HG03159 (cell line): ENCODE measurements at regions not wholly inside any gene's neighbourhood (a gene's known extent, or its start where the extent isn't known, plus 50 kb on each side); places are given as distances from the start of the nearest gene placed in this dataset.

Experiments used
- ATAC-seq: cut with Tn5 transposase; IDR thresholded peaks from one replicate; pipeline ENCODE4 v1.9.1; 2021; ENCODE audit warnings: mild to moderate bottlenecking, moderate library complexity; ENCODE audit not compliant: unreplicated experiment

DNA sequence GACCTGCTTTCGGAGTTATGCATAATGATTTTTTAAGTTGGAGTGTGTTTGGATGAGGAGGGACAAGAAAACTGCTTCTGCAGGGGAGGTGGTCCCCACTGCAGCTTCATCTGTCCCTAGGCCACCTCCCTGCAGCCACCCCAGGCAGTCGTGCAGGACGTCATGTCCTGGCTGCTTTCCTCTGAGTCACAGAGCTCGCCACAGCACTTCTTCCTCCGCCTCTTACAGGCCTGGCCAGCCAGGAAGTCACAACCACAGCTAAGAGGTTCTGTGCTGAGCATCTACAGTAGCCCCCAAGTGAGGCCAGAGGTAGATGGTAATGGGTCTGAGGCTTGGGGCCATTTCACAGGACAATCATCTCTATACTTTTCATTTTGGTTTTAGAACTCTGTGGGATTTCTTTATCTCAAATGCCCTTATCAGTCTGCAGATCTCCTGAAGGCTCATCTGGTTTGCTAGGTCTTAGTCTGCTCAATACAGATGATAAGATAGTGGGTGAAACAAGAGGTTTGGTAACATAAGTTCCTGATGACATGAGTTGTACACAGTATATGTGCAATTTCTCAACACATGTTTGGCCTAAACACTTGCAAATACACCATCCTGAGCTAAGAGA, 106.4 kb downstream of the ARF6 start:
- ATAC-seq = peak; percentile 53

DNA sequence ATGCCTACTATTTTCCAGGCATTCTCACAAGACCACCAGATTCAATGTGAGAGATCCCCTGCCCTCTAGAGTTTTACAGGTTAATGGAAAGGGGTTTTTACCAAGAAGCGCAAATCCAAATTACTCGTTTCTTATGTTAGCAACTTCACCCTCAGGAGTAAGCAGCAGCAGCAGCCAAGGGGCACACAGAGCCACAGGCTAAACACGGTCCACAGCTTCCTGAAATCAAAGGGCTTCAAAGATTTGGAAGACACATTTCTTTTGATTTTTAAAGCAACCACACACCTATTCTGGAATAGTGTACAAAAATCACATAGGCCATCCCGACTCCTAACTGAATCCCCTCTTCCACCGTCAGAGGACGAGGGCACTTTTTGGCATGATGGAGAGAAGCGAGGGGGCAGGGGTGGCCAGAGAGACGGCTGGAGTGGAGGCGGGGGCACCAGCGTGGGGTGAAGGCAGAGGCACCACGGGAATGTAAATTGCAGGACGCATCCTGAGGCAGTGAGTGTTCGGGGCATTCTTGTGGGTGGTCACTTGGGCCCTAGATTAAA, 107.0 kb downstream of the ARF6 start:
- no peak for ATAC-seq

DNA sequence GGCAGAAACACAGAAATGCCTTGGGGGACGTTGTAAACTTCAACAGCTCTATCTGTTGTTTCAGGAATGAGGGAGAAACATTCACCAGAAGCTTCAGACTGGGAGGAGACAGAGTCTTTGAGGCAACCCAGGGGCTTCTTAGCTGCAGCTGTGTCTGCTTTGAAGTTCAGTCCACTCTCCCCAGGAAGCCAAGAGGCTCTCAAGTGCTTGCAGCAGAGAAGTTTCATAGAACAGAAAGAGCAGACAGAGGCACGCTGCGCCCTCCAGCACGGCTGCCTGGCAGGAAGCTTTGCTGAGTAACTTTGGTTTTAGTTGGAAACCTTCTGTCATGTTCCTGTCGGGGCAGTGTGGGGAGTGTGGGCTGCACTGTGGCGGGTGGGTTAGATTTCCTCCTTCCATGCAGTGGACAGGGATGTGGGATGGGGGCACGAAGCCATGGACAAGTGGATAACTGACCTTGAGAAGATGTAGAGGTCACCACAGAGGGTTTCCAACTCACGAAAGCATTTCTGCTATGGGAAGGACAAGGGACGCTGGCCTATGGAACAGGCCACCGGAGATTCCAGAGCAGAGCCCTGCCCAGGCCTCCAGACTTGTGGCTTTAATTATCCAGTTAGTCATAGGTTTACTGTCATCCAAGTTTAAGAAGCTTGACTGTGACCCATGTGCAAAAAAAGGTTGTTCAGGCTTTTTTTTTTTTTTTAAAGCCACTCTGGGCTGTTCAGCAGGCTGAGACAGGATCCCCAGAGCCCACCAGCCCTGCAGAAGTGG, 107.7 kb downstream of the ARF6 start:
- ATAC-seq = no peak

DNA sequence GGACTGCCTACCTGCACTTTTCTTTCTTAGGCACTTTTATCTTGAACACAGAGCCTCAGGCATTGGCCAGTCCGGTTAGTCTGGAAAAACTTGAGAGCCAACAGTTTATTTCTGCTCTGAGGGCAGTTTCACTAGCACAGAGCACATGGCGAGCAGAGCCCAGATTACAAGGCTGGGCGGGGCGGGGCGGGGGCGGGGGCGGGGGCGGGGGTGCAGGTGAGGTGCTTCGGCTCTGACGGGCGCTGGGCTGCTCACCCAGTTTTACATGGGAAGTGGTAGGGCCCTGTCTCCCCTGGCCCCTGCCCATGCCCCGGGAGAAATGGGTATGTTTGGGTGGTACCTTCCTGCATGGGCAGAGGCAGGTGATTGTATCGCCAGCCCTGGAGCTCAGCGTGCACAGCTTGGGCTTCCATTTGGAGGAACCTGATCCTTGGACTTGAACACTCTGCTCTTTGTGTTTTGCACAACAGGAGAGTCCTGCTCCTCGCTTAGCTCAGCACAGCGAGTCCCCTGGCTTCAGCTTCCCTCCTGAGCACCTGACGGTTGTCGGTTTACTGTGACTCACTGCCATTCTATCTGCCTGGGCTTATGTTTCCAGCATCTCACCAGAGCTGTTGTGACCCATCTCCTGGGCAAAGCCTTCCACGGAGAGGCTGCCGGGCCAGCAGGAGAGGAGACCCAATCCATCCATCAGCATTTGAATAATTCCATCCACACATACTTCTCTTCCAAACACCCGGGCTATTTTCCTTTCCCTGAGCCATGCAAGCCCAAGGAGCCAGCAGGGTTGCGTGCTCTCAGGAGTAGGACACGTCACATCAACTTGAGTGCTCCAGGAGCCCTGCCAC, 108.5 kb downstream of the ARF6 start:
- ATAC-seq = peak; percentile 31

DNA sequence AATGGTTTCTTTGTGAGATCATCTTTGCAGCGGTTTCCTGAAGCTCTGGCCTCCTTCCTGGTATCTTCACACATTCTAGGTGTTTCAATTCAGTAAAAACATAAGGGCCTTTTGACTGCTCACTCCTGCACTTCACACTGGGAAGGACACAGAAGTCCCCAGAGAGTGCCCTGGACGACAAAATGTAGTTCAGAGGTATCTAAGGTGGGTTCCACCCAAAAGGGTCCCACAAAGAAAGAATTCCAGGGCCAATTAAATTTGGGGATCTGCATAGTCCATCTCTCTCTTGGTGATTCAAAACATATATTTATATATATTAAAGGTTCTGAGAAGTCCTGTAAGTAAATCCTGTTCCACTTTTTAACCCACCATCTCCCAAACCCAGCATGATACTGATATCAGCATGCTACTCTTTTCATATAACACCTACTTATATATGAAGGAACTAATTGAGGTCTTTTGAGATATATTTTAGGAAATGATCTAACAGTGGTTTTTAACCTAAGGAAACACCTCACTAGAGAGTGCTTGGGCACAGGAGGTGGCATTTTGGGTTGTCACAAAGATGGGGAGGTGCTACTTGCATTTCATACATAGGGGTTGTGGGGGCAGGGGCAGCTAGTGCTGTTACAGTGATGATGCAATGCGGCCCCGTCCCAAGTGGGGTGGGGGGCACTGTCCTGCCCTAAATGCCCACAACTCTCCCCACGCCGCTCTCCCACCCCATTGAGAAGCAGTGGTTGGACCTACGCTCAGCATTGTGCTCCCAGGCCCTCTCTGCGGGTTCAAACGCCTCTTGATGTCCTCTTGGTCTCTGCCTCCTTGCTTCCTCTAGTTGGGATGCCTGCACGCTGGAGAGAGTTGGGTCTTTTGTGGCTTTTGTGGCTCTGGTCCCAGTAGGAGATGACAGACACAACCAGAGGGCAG, 109.4 kb downstream of the ARF6 start:
- no peak for ATAC-seq

DNA sequence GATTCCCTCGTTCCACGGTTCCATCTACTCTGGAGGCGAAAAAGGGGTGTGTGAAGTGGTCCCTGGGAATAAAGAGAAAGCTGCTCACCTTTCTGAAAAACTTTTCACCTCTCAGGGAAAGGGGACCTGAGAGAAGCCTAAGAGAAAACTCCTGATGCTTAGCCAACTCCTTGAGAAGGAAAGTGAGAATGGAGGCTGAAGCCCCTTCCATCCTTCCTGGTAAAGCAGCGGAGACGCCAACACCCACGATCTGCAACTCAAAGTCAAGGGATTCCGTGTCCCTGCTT, 110.0 kb downstream of the ARF6 start:
- ATAC-seq = no peak

DNA sequence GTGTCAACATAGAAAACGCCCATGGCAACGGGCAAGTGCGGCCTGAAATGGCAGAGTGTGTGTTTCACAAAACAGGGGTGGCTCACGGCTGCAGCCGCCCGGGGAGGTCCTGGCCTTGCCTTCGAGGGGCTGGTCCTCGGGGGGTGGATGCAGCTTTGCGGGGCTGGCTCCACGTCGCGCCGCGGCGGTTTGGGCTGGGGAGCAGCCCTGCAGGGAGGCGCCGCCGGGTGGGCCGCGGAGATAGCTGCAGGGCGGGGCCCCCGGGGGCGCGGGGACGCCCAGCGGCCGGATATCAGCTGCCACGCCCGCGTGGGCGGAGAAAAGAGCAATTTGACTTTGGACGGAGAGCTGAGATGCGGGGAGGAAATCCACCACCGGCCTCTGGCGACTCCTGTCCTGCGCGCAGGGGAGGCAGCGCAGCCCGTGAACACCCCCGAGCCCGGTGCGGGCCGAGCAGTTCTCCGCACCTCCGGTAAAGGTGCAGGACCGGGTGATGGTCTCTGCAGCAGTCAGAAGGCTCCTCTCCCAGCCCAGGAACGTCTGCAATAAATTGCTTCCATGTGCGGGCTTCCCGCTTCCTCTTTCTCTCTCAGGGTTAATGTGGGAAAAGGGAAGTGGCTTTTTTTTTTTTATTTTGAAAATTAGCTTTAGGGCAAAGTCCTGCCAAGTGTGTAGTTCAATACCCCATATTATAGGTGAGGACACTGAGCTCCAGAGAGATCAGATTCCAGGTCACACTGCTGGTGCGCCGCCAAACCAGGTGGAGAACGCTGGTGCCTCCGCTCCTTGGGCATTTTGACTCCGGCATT, 110.5 kb downstream of the ARF6 start:
- peak; percentile 33 for ATAC-seq

DNA sequence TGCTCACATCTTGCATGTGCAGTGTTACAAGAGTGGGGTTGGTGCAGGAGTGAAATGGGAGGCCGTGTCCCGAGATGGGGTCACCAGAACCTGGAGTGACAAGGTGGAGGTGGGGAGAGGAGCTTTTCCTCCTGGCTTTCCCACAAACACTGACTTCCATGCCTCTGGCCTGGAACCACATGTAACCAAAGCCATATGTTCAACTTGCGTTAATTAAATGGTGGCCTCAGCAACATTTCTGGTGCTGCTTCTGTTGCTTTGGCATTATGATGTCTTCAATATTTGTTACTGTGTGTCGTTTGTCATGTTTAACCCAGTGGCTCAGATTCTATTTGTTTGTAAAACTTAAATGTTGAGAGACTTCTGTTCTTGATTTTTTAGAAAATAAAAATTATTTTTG, 110.2 kb downstream of the VCPKMT start:
- ATAC-seq = no peak

DNA sequence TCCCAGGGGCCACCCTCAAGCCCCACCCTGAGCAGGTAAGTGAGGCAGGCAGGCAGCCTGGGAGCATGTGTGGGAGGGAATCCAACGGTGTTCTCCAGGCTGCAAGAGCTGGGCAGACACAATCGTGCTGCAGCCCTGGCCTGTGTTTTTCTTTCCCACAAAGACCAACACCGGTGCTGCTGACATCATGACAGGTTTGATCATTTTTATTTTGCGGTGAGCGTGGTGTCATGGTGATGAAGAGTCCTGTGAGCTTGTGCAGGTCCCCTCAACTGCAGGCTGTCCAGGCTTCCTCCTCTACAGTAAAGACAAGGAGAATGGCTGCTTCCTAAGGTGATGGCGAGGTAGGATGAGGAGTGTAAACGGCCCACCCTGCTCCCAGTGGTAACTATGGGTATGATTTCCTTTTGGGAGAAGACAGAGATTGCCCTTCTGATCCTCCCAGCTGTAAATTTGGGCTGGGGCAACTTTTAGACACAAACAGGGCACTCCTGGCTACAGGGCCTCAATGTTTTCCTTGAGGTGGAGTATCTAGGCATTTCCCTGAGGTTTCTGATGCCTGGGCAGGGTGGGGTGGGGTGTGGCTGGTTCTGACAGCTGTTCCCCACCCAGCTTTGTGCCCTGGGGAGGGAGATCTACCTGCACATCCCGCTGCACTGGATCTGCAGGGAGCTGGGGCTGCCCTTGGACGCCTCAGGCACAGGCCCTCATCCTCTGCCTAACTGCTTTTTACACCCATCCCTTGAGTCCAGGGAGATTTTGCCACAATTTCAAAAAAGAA, 109.1 kb downstream of the VCPKMT start:
- no peak for ATAC-seq

DNA sequence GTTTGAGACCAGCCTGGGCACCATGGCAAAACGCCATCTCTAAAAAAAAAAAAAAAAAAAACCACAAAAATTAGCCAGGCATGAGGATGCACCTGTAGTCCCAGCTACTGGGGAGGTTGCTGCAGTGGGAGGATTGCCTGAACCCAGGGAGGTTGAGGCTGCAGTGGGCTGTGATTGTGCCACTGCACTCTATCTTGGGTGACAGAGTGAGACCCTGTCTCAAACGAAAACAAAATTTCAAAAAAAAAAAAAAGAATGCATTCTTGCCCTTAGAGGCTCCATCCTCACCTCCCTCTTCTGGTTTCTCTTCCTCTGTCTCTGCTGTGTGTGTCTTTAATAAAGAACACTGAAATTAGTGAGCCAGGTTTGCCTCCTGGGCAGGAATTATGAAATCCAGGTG, 107.8 kb downstream of the VCPKMT start:
- no peak for ATAC-seq

DNA sequence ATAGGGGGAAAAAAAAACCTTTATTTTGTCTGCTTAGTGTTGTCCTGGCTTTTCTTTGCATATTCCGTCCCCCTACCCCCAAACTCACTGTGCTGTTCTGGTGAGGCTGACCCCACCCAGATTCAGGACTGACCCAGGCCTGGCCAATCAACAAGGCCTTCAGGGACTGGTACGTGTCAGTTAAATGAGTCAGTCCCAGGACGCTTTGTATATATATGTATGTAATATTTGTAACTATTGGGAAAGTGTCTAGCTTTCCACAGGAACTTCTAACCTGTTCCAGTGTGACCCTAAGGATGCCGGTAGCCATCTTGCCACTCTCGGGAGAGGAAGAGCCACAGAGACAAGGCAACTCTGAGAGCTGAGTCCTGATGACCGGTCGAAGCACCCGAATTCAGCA, 107.4 kb downstream of the VCPKMT start:
- ATAC-seq = no peak

DNA sequence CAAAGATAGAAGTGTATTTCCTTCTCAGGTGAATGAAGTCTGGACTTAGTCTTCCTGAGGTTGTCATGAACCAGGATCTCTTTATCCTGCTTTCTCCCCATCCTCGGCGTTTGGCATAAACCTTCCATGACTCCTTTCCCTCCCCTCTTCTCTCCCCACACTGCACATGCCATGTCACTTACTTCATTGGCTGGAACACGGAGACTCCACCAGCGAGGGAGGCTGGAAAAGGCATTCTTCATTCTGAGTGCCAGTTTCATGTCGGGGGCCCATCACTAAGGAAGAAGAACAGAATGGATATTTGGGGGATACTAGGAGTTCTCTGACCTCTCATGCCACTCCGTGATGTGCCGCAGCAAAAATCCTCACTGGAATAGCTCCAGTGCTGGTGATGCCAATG, 105.6 kb downstream of the VCPKMT start:
- ATAC-seq = no peak

DNA sequence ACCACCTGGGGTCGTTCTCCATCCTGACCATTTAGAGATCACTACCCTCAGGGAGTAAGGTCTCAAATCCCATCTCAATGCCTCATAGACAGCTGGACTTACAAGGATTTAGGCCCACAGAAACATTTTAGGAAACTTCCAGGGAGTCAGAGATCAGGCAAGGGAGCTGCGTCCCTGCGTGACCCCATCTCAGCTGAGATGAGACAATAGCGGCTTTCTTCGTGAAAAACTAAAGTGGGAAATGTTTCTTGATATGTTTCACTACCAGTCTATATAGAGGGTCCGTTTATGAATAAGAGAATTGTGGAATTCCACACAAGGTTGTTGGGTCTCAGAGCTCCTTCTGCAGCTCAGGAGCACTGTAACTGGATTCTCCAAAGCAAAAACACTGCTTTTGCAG, 105.1 kb downstream of the VCPKMT start:
- no peak for ATAC-seq

DNA sequence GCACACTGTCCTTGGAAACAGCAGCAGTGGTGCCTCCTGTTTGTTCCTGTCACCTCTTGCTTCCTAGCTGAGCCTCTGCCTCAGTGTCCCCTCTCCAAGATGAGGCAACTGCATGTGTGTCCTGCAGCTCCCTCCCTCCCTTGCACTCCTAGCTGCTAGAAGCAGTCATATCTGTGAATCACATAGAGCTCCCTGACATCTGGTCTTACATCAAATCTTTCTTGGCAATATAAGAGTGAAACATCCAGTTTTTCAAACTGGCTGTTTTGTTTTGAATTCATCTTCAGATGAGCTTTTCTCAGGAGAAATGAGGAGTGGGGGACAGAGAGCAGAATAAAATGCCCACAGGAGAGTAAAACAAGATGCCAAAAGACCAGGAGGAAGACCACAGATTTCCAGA, 103.7 kb downstream of the VCPKMT start:
- no peak for ATAC-seq

DNA sequence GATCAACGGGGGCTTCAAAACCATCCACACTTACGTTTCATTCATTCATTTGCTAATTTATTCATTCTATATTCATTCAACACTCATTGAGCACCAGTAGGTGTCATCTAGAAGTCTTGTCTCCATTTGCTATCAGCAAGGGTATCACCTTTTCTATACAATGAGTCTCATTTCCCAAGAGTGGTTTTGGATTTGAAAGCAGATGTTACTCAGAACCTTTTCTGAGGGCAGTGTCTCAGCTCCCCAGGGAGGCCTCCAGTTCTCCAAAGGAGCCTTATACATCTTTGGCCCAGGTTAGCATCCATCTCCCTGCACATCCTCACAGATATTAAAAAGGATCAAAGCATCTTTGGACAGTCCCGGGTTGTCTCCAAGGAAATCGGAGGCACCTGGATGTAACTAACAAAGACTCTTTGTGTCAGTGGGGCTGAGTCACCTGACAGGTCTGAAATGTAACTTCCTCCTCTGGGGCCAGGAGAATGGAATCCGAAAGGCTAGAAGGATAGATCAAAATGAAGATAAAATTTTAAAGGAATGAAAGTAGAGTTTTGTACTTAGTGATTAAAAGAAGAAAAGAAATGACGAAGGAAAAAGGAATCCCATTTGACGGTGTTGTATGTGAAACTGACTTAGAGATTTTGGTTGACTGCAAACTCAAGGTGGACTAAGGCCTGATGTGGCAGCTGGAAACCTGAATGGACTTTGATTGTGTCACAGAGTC, 103.0 kb downstream of the VCPKMT start:
- no peak for ATAC-seq

DNA sequence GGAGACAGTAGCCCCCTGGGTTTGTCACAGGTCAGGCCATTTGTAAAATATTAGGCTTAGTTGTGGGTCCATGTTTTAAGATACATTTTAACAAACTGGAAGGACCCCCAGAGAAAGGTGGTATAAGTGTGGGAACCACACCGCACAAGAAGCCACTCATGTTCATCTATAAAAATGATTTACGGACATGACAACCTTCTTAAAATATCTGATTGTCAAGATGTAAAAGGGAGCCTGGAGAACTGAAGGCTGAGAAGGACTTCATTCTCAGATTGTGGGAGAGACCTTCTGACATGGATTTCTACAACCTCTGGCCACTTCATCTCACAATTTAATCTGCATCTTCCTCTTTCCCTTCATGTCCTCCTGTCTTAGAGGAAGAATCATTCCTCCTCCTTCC, 102.4 kb downstream of the VCPKMT start:
- no peak for ATAC-seq

DNA sequence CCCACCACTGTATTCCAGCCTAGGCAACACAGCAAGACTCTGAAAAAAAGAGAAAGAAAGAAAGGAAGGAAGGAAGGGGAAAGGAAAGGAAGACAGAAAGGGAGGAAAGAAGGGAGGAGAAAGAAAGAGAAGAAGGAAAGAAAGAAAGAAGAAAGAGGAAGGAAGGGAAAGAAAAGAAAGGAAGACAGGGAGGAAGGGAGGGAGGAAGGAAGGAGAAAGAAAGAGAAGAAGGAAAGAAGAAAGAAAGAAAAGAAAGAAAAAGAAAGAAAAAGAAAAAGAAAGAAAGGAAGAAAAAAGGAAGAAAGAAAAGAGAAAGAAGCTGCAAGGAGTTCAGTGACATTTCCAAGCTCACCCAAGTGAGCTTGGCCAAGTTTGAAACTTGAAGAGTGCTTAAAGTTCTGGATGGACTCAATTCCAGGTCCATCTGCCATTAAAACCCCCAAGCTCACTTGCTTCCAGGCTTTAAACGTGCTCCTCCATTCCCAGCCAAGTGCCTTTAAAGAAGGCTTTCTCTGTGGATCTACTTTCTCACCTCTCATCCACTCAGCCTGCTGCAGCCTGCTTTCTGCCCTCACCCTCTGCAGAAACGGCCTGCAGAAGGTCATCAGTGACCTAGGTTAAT, 101.5 kb downstream of the VCPKMT start:
- no peak for ATAC-seq

DNA sequence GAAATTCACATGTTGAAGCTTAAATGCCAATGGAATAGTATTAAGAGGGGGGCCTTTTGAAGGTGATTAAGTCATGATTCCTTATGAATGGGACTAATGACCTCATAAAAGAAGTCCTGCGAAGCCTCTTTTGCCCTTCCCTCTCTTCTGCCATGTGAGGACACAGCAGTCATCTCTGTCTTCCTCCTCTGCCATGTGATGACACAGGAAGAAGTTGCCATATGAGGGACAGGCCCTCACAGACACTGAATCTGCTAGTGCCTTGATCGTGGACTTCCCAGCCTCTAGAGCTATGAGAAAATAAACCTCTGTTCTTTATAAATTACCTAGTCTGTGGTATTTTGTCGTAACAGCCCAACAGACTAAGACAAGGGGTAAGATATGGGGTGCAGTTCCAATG, 100.7 kb downstream of the VCPKMT start:
- no peak for ATAC-seq
